ENCODE measurements at regions not wholly inside any gene's neighbourhood (a gene's known extent, or its start where the extent isn't known, plus 50 kb on each side); places are given as distances from the start of the nearest gene placed in this dataset.

GRCh38 chr6:40959781-40960327 lies 79.2 kb downstream of the UNC5CL start:
- TF ChIP-seq, protein P1, sequence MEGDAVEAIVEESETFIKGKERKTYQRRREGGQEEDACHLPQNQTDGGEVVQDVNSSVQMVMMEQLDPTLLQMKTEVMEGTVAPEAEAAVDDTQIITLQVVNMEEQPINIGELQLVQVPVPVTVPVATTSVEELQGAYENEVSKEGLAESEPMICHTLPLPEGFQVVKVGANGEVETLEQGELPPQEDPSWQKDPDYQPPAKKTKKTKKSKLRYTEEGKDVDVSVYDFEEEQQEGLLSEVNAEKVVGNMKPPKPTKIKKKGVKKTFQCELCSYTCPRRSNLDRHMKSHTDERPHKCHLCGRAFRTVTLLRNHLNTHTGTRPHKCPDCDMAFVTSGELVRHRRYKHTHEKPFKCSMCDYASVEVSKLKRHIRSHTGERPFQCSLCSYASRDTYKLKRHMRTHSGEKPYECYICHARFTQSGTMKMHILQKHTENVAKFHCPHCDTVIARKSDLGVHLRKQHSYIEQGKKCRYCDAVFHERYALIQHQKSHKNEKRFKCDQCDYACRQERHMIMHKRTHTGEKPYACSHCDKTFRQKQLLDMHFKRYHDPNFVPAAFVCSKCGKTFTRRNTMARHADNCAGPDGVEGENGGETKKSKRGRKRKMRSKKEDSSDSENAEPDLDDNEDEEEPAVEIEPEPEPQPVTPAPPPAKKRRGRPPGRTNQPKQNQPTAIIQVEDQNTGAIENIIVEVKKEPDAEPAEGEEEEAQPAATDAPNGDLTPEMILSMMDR (IDR thresholded peaks at IDR 0.05): no peak
- TF ChIP-seq POLR2A (IDR thresholded peaks at IDR 0.05) (no peak), POLR2AphosphoS5 (IDR thresholded peaks at IDR 0.05) (no peak)
- intact Hi-C loops (cut with DNase I; ENCODE audit: low total_unique reads): no loop called here

GRCh38 chr6:40958738-40959137 lies 80.3 kb downstream of the UNC5CL start:
- TF ChIP-seq, protein P1 (IDR thresholded peaks at IDR 0.05): no peak
- TF ChIP-seq POLR2AphosphoS5 (IDR thresholded peaks at IDR 0.05) (no peak), POLR2A (IDR thresholded peaks at IDR 0.05) (no peak)
- no peak for DNase-seq (ENCODE audit: low spot score in 2 of 2)
- H3K27ac ChIP-seq: no peak overlapping the region
- H3K9me3 ChIP-seq: no peaks in the 10 kb centered on the region
- H3K4me3 ChIP-seq: no peak overlapping the region
- no peaks in the 10 kb centered on the region for H3K4me1 ChIP-seq
- no peaks in the 10 kb centered on the region for H3K36me3 ChIP-seq
- H3K27me3 ChIP-seq: no peaks in the 10 kb centered on the region
- intact Hi-C loops (cut with DNase I; ENCODE audit: low total_unique reads): no loop called here

More at GRCh38 chr6:40959781-40960327, 79.2 kb downstream of the UNC5CL start:
- H3K4me1 ChIP-seq: no peaks in the 10 kb centered on the region
- H3K9me3 ChIP-seq: no peaks in the 10 kb centered on the region
- H3K27ac ChIP-seq: no peak overlapping the region
- DNase-seq (ENCODE audit: low spot score in 2 of 2): no peak
- no peaks in the 10 kb centered on the region for H3K27me3 ChIP-seq
- no peaks in the 10 kb centered on the region for H3K36me3 ChIP-seq
- no peak overlapping the region for H3K4me3 ChIP-seq

- no peak for DNase-seq (ENCODE audit: low spot score in 2 of 2)
- intact Hi-C loops (cut with DNase I; ENCODE audit: low total_unique reads): no loop called here
- H3K9me3 ChIP-seq: no peaks in the 10 kb centered on the region
- no peaks in the 10 kb centered on the region for H3K36me3 ChIP-seq
- TF ChIP-seq POLR2A (IDR thresholded peaks at IDR 0.05) (no peak), POLR2AphosphoS5 (IDR thresholded peaks at IDR 0.05) (no peak)
- TF ChIP-seq, protein P1 (IDR thresholded peaks at IDR 0.05): no peak
- no peaks in the 10 kb centered on the region for H3K4me1 ChIP-seq
- H3K27me3 ChIP-seq: no peaks in the 10 kb centered on the region
- H3K4me3 ChIP-seq: no peak overlapping the region
- no peak overlapping the region for H3K27ac ChIP-seq
Observed at GRCh38 chr6:40957616-40958492, 81.2 kb downstream of the UNC5CL start.

- no peak for DNase-seq (ENCODE audit: low spot score in 2 of 2)
- no peaks in the 10 kb centered on the region for H3K9me3 ChIP-seq
- TF ChIP-seq, protein P1 (IDR thresholded peaks at IDR 0.05): no peak
- TF ChIP-seq POLR2AphosphoS5 (IDR thresholded peaks at IDR 0.05): no peak
- H3K4me3 ChIP-seq: no peak overlapping the region
- H3K27ac ChIP-seq: no peak overlapping the region
- intact Hi-C loops (cut with DNase I; ENCODE audit: low total_unique reads): no loop called here
- H3K36me3 ChIP-seq: no peaks in the 10 kb centered on the region
- no peaks in the 10 kb centered on the region for H3K27me3 ChIP-seq
- H3K4me1 ChIP-seq: no peaks in the 10 kb centered on the region
Observed at GRCh38 chr6:40956936-40957335, 82.1 kb downstream of the UNC5CL start.

- no peak for DNase-seq (ENCODE audit: low spot score in 2 of 2)
- TF ChIP-seq POLR2A (IDR thresholded peaks at IDR 0.05): no peak
- TF ChIP-seq, protein P1 (IDR thresholded peaks at IDR 0.05): no peak
- H3K36me3 ChIP-seq: no peaks in the 10 kb centered on the region
- H3K27me3 ChIP-seq: no peaks in the 10 kb centered on the region
- H3K27ac ChIP-seq: no peak overlapping the region
- no peaks in the 10 kb centered on the region for H3K9me3 ChIP-seq
- H3K4me1 ChIP-seq: no peaks in the 10 kb centered on the region
- intact Hi-C loops (cut with DNase I; ENCODE audit: low total_unique reads): no loop called here
- H3K4me3 ChIP-seq: no peak overlapping the region
Observed at GRCh38 chr6:40955178-40955545, 83.9 kb downstream of the UNC5CL start.
